ENCODE measurements at regions not wholly inside any gene's neighbourhood (a gene's known extent, or its start where the extent isn't known, plus 50 kb on each side); places are given as distances from the start of the nearest gene placed in this dataset.

- no peak overlapping the region for H3K9ac ChIP-seq (ENCODE audit: insufficient read depth, low read length, poor library complexity, severe bottlenecking)
- H3K36me3 ChIP-seq (replicated peaks in 1 of 2; ENCODE audit: control insufficient read depth in 1 of 2, insufficient read depth in 2 of 2, low read length in 2 of 2), result no peaks in the 10 kb centered on the region
- no peak overlapping the region for H3K4me2 ChIP-seq (replicated peaks; ENCODE audit: extremely low read depth, low read length, poor library complexity, severe bottlenecking)
- Mint-ChIP-seq H3K4me1 (peaks cover 20% of the 10 kb centered on the region), H3K9me3 (peaks cover 0 to 3% (median 0%) of the 10 kb centered on the region in 7 donors), H3K27me3 (ENCODE audit: low read depth in 3 of 3) (peaks cover 1 to 3% (median 2%) of the 10 kb centered on the region in 3 donors), H3K36me3 (no peaks in the 10 kb centered on the region), H3K27ac (no peak overlapping the region), H3K4me3 (peak overlapping the region in 1 of 2 donors; percentile 39)
- WGBS (ENCODE audit: insufficient coverage), result 30% methylated on average over 3 of the region's 4 CpGs
- no peak overlapping the region for H3K27ac ChIP-seq (ENCODE audit: low read depth in 1 of 2, low read length in 2 of 2)
- H4K20me1 ChIP-seq (ENCODE audit: insufficient read depth, low read length), result no peaks in the 10 kb centered on the region
- intact Hi-C loops (cut with micrococcal nuclease), result no loop called here
- no peak overlapping the region for H3K4me3 ChIP-seq (replicated peaks in 1 of 3; ENCODE audit: low read depth in 2 of 3, low read length in 3 of 3)
- no peak for TF ChIP-seq CTCF (IDR thresholded peaks at IDR 0.05)
- no peaks in the 10 kb centered on the region for H3K79me2 ChIP-seq (ENCODE audit: insufficient read depth, low read length)
- H2AFZ ChIP-seq (ENCODE audit: insufficient read depth, low read depth, low read length, poor library complexity, severe bottlenecking), result no peak overlapping the region
- H3K4me1 ChIP-seq (ENCODE audit: control insufficient read depth in 1 of 2, insufficient read depth in 2 of 2, low read length in 2 of 2), result peaks cover 13 to 24% of the 10 kb centered on the region in 2 donors
- DNase-seq, result peak; percentile 35 to 48 (median 47)
- H3K9me3 ChIP-seq (replicated peaks in 1 of 2; ENCODE audit: control insufficient read depth in 1 of 2, insufficient read depth in 1 of 2, low read length in 2 of 2), result no peaks in the 10 kb centered on the region
- H3K27me3 ChIP-seq (ENCODE audit: control insufficient read depth in 2 of 2, insufficient read depth in 2 of 2, low read length in 2 of 2), result no peaks in the 10 kb centered on the region
These were observed 387.9 kb upstream of the POU3F3 start for GRCh38 chr2:104465981-104466380.

- H3K9me3 Mint-ChIP-seq, result peaks cover 0 to 2% (median 0%) of the 10 kb centered on the region in 7 donors
- Histone ChIP-seq H3K4me3 (replicated peaks in 1 of 3; ENCODE audit: low read depth in 2 of 3, low read length in 3 of 3) (no peak overlapping the region), H3K9me3 (replicated peaks in 1 of 2; ENCODE audit: control insufficient read depth in 1 of 2, insufficient read depth in 1 of 2, low read length in 2 of 2) (no peaks in the 10 kb centered on the region), H3K4me1 (ENCODE audit: control insufficient read depth in 1 of 2, insufficient read depth in 2 of 2, low read length in 2 of 2) (peaks cover 4 to 8% of the 10 kb centered on the region in 2 donors), H3K9ac (ENCODE audit: insufficient read depth, low read length, poor library complexity, severe bottlenecking) (no peak overlapping the region), H2AFZ (ENCODE audit: insufficient read depth, low read depth, low read length, poor library complexity, severe bottlenecking) (no peak overlapping the region), H3K79me2 (ENCODE audit: insufficient read depth, low read length) (no peaks in the 10 kb centered on the region), H3K27ac (ENCODE audit: low read depth in 1 of 2, low read length in 2 of 2) (no peak overlapping the region), H4K20me1 (ENCODE audit: insufficient read depth, low read length) (no peaks in the 10 kb centered on the region), H3K36me3 (replicated peaks in 1 of 2; ENCODE audit: control insufficient read depth in 1 of 2, insufficient read depth in 2 of 2, low read length in 2 of 2) (no peaks in the 10 kb centered on the region), H3K4me2 (replicated peaks; ENCODE audit: extremely low read depth, low read length, poor library complexity, severe bottlenecking) (no peak overlapping the region), H3K27me3 (ENCODE audit: control insufficient read depth in 2 of 2, insufficient read depth in 2 of 2, low read length in 2 of 2) (no peaks in the 10 kb centered on the region)
- DNase-seq, result no peak
- no peak for TF ChIP-seq CTCF (IDR thresholded peaks at IDR 0.05)
- H3K27ac Mint-ChIP-seq, result no peak overlapping the region
- peaks cover 19% of the 10 kb centered on the region for H3K4me1 Mint-ChIP-seq
- 64% methylated on average over 3 of the region's 6 CpGs for WGBS (ENCODE audit: insufficient coverage)
- H3K27me3 Mint-ChIP-seq (ENCODE audit: low read depth in 3 of 3), result peaks cover 1 to 3% (median 2%) of the 10 kb centered on the region in 3 donors
- intact Hi-C loops (cut with micrococcal nuclease), result no loop called here
- no peaks in the 10 kb centered on the region for H3K36me3 Mint-ChIP-seq
- H3K4me3 Mint-ChIP-seq, result no peak overlapping the region
These were observed 385.1 kb upstream of the POU3F3 start for GRCh38 chr2:104468846-104469245.
